Middle frontal gyrus (tissue), 1 donor: ENCODE measurements at regions not wholly inside any gene's neighbourhood (a gene's known extent, or its start where the extent isn't known, plus 50 kb on each side); places are given as distances from the start of the nearest gene placed in this dataset.
"Not testable (repeated sequence)": the region's sequence is repeated elsewhere in the genome, so short reads cannot be mapped to it uniquely, and the experiment has no call there.

Experiments
- DNase-seq: peaks from one replicate; pipeline ENCODE4 v3.0.0-alpha.2; 2015; ENCODE audit warnings: low spot score; ENCODE audit errors: extremely low spot score

DNA sequence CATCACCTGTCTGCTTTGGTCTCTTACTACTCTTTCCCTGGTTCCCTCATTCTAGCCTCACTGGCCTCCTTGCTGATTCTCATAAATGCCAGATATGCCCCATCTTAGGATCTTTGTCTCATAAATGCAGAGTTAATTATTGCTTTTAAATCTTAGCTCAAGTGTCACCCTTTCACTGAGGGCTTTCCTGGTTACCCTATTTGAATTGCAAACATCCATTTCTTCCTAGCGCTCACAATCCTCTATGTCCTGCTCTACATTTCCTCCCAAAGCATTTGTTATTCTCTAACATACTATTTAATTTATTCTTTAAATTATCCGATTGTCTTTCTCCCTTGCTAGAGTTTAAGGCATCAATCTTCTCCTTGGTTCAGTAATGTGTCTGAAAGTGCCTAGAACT, 296.5 kb upstream of the ADGRL4 start:
- DNase-seq: no peak

DNA sequence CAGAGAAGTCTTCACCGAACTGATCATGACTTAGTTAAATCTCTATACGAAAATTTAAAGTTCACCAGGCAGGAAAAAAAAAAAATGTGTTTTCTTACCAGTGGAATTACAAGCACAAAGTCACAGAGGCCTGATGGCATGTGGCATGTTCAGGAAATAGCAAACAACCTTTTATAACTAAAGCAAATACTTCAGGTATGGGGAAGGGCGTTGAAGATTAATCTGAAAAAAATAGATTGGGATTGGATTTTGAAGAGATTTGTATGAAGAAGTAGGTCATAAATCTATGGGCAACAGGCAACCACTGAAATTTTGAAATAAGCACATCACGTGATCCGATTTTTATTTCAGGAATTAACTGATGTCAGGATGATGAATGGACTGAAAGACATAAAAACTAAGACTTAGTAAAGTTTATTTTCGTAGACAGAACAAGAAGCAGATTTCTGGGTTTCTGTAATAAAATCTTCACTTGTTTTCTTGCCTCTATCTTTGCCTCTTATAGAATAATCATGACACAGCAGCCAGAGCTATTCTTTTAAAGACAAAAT, 295.9 kb upstream of the ADGRL4 start:
- no peak for DNase-seq

DNA sequence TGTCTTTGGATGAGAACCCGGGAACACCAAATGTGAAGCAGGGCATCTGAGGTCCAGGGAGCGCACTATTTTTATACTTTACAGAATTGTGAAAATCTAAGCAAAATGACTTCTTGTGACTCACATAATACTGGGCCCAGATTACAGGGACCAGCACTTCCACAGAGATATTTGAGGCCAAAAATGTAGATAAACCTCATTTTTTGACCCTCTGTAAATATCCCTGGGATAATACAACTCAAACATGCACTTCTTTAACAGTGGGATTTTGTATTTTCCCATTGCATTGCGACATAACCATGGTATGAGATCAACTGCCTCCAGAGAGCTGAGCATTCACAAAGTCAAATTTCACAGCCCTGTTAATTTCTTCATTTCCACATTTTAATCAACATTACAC, 289.4 kb upstream of the ADGRL4 start:
- no peak for DNase-seq

DNA sequence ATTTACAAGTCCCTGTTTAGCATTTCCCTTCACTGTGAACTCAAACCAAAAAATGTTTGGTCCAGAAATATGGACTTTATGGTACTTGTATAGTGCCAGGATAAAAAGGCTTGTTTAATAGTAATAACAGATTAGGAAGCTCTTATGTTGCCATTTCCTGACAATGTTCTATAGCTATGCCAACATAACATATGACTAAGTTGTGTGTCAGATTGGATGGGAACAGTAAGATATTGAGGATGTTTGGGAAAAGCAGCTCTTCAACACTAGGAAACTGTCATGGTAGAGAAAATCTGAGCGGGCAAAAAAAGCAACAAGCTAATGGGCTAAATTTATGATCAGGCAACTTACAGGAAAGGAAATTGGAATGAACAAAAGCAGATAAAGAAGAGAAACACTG, 287.1 kb upstream of the ADGRL4 start:
- DNase-seq: no peak

DNA sequence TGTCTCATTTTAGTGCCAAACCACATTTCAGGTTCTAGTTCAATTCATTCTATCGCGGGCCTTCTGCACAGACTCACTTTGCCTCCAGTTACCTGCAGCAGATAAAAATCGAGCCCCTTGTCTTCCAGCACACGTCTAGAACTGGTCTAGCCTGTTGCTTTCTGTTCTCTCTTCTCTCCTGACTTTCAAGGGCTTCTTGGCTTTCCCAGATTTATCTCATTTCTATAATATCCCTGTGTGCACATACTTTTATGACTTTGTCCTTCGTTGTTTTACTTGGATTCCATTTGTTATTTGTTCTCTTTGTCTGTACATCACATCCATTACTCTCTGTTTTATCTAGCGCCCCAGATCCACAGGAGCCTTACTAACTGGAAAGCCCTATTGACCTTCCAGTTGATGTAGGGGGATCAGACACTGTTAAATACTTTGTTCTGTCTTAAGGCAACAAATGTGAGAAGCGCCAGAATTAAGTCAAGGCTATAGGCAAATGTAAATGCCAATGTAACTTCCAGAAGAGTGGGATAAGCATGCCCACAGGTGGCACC, 284.5 kb upstream of the ADGRL4 start:
- no peak for DNase-seq

DNA sequence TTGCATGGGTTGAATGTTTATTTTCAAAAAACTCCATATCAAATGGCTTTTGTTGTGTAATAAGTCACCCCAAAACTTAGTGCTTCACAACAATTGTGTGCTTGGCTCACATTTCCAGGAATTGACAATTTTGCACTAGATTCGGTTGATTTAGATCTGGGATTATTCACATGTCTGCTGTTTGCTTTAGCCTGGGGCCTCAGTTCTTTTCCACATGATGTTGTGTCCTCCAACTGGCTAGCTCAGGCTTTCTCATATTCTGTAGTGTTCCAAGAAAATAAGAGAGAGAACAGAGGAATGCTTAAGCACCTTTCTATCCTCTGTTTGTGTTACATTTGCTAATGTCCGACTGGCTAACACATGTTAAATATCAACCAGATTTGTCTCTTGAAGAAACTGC, 281.5 kb upstream of the ADGRL4 start:
- no peak for DNase-seq

DNA sequence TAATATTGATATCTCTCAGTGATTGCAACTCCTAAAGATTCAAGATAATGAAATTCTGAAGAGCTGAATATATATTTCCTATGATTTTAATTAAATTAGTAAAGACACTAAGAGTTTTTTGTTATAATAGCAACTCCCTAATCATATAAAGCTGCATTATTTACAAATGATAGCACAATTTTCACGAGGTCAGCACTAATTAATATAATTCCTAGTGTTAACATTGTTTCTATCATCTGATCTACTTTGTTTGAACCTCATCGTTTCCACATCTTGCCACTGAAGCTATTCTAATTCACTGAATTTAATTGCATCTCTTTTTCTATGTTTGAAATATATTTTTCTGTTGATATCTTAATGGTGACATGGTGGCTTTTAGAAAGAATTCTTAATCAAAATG, 279.1 kb upstream of the ADGRL4 start:
- DNase-seq: no peak

DNA sequence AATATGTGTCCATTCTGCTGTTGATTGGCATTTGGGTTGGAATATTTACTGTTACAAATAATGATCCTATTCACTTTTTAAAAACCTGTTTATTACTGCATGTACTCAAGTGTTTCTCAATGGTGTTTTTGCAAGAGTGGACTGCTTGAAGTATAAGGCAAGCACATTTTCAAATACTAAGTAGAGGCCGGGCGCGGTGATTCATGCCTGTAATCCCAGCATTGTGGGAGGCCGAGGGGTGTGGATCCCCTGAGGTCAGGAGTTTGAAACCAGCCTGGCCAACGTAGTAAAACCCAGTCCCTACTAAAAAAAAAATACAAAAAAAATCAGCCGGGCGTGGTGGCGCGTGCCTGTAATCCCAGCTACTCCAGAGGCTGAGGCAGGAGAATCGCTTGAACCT, 276.9 kb upstream of the ADGRL4 start:
- DNase-seq: no peak

DNA sequence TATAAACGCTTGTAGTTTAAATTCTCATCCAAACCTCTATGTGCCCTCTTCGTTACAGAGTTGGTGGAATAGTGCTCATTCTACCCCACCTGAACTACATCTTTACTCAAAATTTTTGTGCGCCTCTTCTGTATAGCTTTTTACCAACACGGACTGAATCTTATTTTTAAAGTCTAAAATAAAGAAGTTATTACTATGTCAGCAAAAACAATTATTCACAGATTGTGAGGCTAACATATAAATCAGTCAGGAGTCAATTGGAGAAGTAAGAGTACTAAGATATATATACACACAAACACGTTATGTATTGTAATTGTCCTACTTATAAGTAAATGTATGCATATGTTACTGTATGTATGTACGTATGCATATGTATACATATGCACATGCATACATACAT, 274.9 kb upstream of the ADGRL4 start:
- DNase-seq: no peak

DNA sequence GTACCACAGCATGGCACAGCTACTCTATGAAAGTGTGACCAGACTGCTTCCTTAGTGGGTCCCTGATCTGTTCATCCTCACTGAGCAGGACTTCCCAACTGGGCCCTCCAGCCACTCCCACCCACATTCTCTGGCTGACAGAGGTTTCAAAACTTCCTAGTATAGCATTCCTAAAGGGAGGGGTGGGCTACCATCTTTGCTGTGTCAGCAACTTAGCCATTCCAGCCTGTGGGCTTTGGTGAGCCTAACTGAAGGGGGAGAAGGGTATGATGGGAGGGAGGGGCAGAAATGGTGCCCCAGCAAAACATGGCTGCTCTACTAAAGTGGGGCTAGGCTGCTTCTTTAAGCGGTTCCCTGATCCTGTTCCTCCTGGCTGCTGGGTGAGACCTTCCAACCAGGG, 265.2 kb upstream of the ADGRL4 start:
- DNase-seq: no peak

DNA sequence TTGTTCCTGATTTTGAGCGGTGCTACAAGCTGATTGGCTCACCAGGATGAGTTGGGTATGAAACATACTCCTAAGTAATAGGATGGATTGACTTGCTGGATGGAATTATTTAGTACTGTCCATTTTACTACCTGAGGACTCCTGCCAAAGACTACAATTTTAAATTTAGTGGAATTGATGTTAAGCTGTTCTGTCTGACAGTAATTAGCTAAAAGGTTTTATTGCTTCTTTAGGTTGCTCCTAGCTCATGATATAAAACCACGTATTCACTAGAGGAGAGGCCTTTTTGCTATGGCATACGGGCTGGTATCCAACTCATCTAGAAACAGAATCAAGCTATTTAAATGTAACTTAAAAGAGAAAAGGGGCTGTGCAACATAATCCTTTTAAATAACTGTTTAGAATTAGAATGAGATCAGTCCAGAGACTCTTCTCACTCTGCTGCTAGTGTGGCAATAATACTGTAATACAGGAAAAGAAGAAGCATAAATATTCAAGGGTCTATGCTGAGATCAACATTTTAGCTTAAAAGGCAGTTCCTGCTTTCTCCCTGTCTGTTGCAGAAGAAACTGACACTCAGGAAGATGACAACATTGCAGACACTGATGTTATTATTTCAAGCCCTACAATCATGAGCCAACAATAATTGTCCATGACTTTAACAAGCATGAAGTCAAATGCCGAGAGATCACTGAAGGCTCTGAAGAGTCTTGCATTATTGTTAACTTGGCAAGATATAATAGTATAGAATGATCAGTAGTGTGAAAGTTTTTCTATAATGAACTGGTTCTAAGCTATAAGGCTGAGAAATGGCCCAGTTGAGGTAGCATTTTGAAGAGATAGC, 258.7 kb upstream of the ADGRL4 start:
- DNase-seq: no peak

DNA sequence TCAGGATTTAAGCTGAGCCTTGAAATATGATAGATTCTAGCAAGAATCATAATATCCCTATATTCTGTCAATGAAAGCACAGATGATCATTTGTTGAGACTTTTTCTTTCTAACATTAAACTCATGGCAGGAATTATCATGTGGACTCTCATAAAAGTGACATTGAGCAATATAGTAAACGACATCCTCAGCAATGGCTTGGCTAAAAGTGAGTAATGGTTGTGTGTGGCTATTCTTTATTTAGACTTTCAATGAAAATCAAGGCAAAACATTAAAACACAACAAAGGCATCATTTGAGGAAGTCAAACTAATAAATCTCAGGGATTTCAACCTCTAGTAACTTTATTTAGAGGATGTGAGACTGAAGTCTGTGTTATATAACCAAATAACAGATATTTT, 257.8 kb upstream of the ADGRL4 start:
- DNase-seq: no peak

DNA sequence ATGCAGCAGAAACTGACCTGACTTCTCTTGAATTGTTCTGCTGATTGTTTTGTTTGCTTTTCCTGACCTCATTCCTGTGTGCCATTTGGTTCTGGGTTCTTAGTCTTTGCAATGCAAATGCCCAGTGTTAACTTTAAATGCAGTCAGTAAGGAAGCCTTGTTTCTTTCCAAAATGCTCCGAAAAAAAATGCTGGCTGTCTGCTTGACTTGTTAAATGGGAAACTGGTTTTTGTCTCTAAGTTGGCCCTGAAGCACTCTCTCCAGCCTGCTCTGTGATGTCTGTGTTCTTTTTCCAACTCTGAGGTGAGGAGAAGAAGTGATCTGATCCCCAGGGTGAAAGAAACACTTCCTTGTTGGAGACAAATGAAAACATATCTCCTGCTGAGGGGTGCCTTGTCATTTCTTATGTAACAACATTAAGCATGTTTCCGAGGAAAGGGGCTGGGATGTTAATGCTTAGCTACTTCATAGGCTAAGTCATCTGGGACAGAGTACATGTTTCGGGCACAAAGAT, 256.3 kb upstream of the ADGRL4 start:
- no peak for DNase-seq

DNA sequence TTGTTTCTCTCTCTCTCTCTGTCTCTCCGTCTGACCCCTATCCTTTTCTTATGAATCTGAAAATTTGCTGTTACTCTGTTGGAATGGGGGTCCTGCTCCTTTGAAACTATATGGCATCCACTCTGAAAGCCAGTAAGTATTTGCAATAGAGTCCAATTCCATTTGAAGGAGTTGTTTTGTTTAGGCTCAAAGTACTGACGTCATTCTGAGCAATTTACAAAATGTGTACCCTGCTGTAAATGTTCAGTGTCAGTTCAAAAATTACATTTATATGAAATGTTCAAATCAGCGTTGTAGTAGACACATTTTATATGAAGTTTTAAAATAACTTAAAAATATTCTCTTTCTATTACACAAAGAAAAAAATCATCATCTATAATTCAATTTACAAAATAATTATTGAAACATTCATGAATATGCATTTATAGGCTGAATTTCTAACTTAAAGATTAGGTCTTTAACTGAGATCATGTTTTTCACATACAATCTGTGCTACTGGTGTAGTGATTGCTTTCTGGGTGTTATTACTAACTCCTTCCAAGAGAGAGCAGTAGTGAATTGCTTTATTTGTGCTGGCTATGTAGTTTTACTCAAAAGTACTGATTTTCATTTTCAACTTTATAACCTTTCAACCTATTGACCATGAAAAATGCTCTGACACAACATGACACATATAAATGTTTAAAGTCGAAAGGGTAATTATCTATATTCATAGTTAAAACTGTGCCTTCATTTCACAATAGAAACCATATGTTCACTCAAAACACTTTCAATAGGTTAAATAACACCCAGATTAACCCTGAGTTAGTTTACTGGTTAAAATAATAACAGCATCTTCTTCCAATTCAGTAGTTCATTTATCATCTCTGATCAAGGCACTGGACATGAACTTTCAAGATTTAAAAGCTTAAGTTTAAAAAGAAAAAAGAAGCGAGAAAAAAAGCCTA, 253.1 kb upstream of the ADGRL4 start:
- no peak for DNase-seq

DNA sequence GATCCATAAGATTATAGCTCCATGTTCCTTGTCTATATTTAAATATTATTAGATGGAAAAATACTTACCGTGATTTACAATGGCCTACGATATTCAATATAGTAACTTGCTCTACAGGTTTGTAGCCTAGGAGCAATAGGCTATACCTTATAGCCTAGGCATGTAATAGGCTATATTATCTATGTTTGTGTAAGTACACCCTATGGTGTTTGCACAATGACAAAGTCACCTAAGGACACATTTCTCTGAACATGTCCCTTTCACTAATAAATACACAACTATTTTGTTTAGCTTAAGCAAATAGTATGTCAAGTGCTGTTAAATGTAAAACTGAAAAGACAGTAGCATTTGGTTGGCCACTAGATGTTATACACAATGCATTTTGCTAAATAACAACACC, 248.9 kb upstream of the ADGRL4 start:
- DNase-seq: no peak

DNA sequence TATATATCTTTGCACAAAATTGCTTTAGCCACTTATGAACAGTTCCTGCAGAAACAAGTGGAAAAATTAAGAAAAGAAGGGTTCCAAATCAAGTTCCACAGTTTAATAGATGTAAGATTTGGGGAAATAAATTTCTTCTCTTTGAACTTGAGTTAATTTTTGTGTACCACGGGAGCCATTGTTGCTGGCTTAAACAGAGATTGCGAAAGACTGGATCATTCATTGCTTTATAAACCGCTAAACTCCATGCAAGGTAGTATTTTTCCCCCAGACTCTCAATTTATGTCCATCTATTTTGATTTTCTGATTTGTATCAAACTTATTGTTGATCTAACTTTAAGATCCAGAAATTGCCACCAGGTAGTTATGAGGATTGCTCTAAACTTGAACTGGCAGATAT, 246.1 kb upstream of the ADGRL4 start:
- DNase-seq: no peak

DNA sequence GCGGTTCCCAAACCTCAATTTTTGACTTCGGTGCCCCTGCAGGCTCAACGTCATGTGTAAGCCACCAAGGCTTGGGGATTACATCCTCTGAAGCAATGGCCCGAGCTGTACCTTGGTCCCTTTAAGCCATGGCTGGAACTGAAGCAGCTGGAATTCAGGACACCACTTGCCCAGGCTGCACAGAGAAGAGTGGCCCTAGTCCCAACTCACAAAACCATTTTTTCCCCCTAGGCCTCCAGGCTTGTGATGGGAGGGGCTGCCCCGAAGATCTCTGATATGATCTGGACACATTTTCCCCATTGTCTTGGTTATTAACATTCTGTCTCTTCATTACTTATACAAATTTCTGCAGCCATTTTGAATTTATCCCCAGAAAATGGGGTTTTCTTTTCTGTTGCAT, 233.3 kb upstream of the ADGRL4 start:
- no peak for DNase-seq

DNA sequence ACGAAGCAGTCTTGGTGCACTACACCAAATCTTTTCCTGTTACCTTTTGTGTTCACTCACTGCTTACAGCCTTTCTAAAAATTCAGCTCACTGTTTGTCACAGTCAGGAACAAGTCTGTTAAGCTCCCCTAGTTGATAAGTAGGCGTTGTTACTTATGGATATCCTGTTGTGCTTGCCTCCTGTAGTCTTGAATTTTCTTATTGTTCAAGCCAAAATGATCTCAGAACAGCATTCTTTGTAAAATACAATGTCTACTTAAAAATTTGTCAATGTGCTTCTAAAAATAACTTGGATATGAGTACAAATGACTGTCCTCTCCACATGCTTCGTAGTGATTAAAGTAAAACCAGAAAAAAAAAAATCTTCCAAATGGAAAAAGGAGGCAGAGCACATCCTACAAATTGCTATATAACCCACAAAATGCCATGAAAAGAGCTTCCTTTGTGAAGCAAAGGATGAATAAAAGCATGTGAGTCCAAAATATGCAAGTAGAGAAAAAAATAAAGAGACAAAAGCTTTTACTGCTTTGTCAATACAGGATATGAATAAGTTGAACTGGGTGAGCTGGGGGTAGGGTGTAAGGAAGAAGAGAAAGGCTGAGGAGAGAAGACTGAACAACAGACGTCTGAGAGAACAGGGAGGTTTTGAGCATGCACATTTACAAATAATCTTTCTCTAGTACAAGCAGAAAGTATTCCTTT, 228.9 kb upstream of the ADGRL4 start:
- DNase-seq: no peak

DNA sequence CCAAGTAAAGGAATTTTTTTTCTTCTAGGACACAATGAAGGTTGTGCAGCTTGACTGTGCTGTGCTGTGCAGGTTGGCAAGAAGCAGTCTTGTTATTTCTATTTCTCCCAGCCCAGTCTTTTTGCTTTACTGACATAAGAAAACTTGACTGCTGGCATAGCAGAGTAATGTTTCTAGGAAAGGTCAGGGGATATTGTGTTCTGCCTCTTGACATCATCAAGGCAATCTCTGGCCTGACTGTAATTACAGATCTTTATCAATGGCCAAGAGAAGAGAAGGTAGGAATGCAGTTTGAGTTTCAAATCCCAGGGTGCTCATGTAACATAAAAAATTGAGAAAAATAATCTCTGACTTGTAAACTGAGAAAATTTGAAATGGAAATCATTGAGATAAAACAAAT, 226.3 kb upstream of the ADGRL4 start:
- no peak for DNase-seq

DNA sequence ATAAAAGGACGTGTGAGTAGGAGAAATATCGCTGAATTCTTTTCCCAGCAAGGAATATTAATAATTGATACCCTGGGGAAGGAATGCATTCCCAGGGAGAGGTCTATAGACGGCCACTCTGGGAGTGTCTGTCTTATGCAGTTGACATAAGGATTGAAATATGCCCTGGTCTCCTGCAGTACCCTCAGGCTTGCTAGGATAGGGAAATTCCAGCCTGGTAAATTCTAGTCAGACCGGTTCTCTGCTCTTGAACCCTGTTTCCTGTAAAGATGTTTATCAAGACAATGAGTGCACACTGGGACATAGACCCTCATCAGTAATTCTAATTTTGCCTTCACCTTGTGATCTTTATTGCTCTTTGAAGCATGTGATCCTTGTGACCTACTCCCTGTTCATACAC, 224.2 kb upstream of the ADGRL4 start:
- DNase-seq: not testable (repeated sequence)

DNA sequence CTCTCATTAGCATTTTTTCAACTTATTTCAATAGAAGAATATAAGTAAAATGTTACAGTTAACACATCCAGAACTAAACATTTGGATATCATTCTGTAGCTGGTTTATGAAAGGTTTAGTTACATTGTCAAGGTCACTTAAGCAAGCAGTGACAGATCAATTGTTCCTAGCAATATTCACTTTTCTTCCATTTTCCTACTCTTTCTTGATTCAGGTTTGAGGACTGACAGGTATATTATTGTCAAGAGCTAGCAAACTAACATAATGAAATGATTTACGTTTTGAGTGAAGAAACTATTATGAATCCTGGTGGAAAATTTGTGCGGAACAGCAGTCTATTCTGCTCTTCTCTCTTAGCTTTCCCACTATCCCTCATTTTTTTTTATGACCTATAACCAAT, 220.4 kb upstream of the ADGRL4 start:
- no peak for DNase-seq
